H9 (cell line): ENCODE measurements at regions not wholly inside any gene's neighbourhood (a gene's known extent, or its start where the extent isn't known, plus 50 kb on each side); places are given as distances from the start of the nearest gene placed in this dataset.

ENCODE experiments used
- DNase-seq: peaks from one replicate; pipeline ENCODE4 v3.0.0-alpha.2; 2017
- H2AFZ ChIP-seq: one replicate; pipeline ENCODE4 v1.6.1; 2013; ENCODE audit warnings: mild to moderate bottlenecking, low read length, control low read depth, moderate library complexity
- H2AK5ac ChIP-seq: 2 replicates; pipeline ENCODE4 v1.6.1; 2013; ENCODE audit warnings: low read length, control low read depth, mixed read lengths; ENCODE audit not compliant: insufficient read length
- H2BK120ac ChIP-seq: one replicate; pipeline ENCODE4 v1.6.1; 2013; ENCODE audit warnings: low read depth, mild to moderate bottlenecking, low read length, control low read depth, inconsistent platforms; ENCODE audit not compliant: poor library complexity, severe bottlenecking
- H2BK12ac ChIP-seq: 2 replicates; pipeline ENCODE4 v1.6.1; 2013; ENCODE audit warnings: low read length, control low read depth, mixed read lengths, low read depth; ENCODE audit not compliant: insufficient read length
- H2BK15ac ChIP-seq: 2 replicates; pipeline ENCODE4 v1.6.1; 2013; ENCODE audit warnings: low read depth, low read length, control low read depth
- H2BK20ac ChIP-seq: one replicate; pipeline ENCODE4 v1.6.1; 2013; ENCODE audit warnings: low read depth, mild to moderate bottlenecking, low read length, control low read depth, inconsistent platforms; ENCODE audit not compliant: poor library complexity, severe bottlenecking
- H2BK5ac ChIP-seq: 2 replicates; pipeline ENCODE4 v1.6.1; 2013; ENCODE audit warnings: low read length, control low read depth, mixed read lengths; ENCODE audit not compliant: insufficient read length
- H3K14ac ChIP-seq: 2 replicates; pipeline ENCODE4 v1.6.1; 2013; ENCODE audit warnings: low read length, control low read depth; ENCODE audit not compliant: insufficient read depth
- H3K18ac ChIP-seq: 2 replicates; pipeline ENCODE4 v1.6.1; 2013; ENCODE audit warnings: low read depth, mild to moderate bottlenecking, mixed read lengths, low read length, control low read depth; ENCODE audit not compliant: insufficient read length
- H3K23ac ChIP-seq: 2 replicates; pipeline ENCODE4 v1.6.1; 2013; ENCODE audit warnings: low read length, control low read depth, mixed read lengths, low read depth; ENCODE audit not compliant: insufficient read length
- H3K23me2 ChIP-seq: 2 replicates; pipeline ENCODE4 v1.6.1; 2013; ENCODE audit warnings: low read depth, mild to moderate bottlenecking, mixed read lengths, low read length, control low read depth; ENCODE audit not compliant: insufficient read length, poor library complexity, severe bottlenecking
- H3K27ac ChIP-seq: 2 replicates; pipeline ENCODE4 v1.5.1; 2013; ENCODE audit warnings: low read length, control low read depth, mixed read lengths, low read depth; ENCODE audit not compliant: insufficient read length
- H3K27me3 ChIP-seq: 2 replicates; pipeline ENCODE4 v1.6.1; 2013; ENCODE audit warnings: low read length, control low read depth, inconsistent platforms; ENCODE audit not compliant: insufficient read depth
- H3K4ac ChIP-seq: 2 replicates; pipeline ENCODE4 v1.6.1; 2013; ENCODE audit warnings: low read depth, mild to moderate bottlenecking, control low read depth, inconsistent platforms, low read length, moderate library complexity
- H3K4me1 ChIP-seq: 2 replicates; pipeline ENCODE4 v1.6.1; 2013; ENCODE audit warnings: low read length, control low read depth, inconsistent platforms; ENCODE audit not compliant: insufficient read depth
- H3K4me2 ChIP-seq: 2 replicates; pipeline ENCODE4 v1.6.1; 2013; ENCODE audit warnings: low read length, control low read depth, mixed read lengths; ENCODE audit not compliant: insufficient read length, insufficient read depth
- H3K56ac ChIP-seq: 2 replicates; pipeline ENCODE4 v1.6.1; 2013; ENCODE audit warnings: low read depth, mild to moderate bottlenecking, mixed read lengths, low read length, control low read depth; ENCODE audit not compliant: insufficient read length
- H3K79me1 ChIP-seq: 2 replicates; pipeline ENCODE4 v1.6.1; 2013; ENCODE audit warnings: low read depth, mild to moderate bottlenecking, moderate library complexity, low read length, control low read depth, inconsistent platforms; ENCODE audit not compliant: insufficient read depth, poor library complexity, severe bottlenecking
- H3K79me2 ChIP-seq: 2 replicates; pipeline ENCODE4 v1.6.1; 2013; ENCODE audit warnings: low read length, control low read depth, inconsistent platforms; ENCODE audit not compliant: insufficient read depth
- H3K9ac ChIP-seq: 2 replicates; pipeline ENCODE4 v1.6.1; 2013; ENCODE audit warnings: low read length, control low read depth, mixed read lengths; ENCODE audit not compliant: insufficient read length; ENCODE audit errors: extremely low read depth
- H3K9me3 ChIP-seq: one replicate; pipeline ENCODE4 v1.6.1; 2013; ENCODE audit warnings: low read depth, low read length, inconsistent platforms; ENCODE audit not compliant: control insufficient read depth
- H3T11ph ChIP-seq: one replicate; pipeline ENCODE4 v1.6.1; 2013; ENCODE audit warnings: mild to moderate bottlenecking, low read length, control low read depth, inconsistent platforms
- H4K20me1 ChIP-seq: one replicate; pipeline ENCODE4 v1.6.1; 2013; ENCODE audit not compliant: control insufficient read depth, insufficient read length, insufficient read depth
- H4K5ac ChIP-seq: 2 replicates; pipeline ENCODE4 v1.6.1; 2013; ENCODE audit warnings: low read depth, mild to moderate bottlenecking, mixed read lengths, low read length, control low read depth; ENCODE audit not compliant: insufficient read length
- H4K8ac ChIP-seq: replicated peaks from 2 replicates; pipeline ENCODE4 v1.6.1; 2013; ENCODE audit warnings: low read length, control low read depth, mixed read lengths, low read depth; ENCODE audit not compliant: insufficient read length
- H4K91ac ChIP-seq: 2 replicates; pipeline ENCODE4 v1.6.1; 2013; ENCODE audit warnings: low read depth, mild to moderate bottlenecking, moderate library complexity, mixed read lengths, low read length, control low read depth; ENCODE audit not compliant: insufficient read length
- H3K27ac Mint-ChIP-seq, 3 experiments: 2 replicates in 2 of 3; 3 replicates in 1 of 3; pipeline ENCODE4 v1.8.0; 2020 to 2021; ENCODE audit warnings: mixed read lengths in 3 of 3, mild to moderate bottlenecking in 1 of 3, moderate library complexity in 1 of 3
- H3K27me3 Mint-ChIP-seq: 2 replicates; pipeline ENCODE4 v1.8.0; 2021; ENCODE audit warnings: low read depth, mild to moderate bottlenecking, moderate library complexity, mixed read lengths
- H3K36me3 Mint-ChIP-seq, 3 experiments: 2 replicates in 2 of 3; 3 replicates in 1 of 3; pipeline ENCODE4 v1.8.0; 2020 to 2021; ENCODE audit warnings: low read depth in 3 of 3, mixed read lengths in 3 of 3; ENCODE audit not compliant: insufficient read depth in 1 of 3
- H3K4me1 Mint-ChIP-seq, 2 experiments: 2 replicates each; pipeline ENCODE4 v1.8.0; 2020; ENCODE audit warnings: mixed read lengths in 2 of 2
- H3K4me3 Mint-ChIP-seq, 2 experiments: 2 replicates in 1 of 2; 3 replicates in 1 of 2; pipeline ENCODE4 v1.8.0; 2020 to 2021; ENCODE audit warnings: mild to moderate bottlenecking in 2 of 2, mixed read lengths in 2 of 2, moderate library complexity in 1 of 2
- H3K9me3 Mint-ChIP-seq, 2 experiments: 2 replicates in 1 of 2; 3 replicates in 1 of 2; pipeline ENCODE4 v1.8.0; 2020; ENCODE audit warnings: mild to moderate bottlenecking in 2 of 2, mixed read lengths in 2 of 2, moderate library complexity in 1 of 2
- WGBS: extraction: QIAGEN DNeasy Blood & Tissue Kit; methylation state at CpG from one replicate; pipeline ENCODE4 v1.1.7; 2013; ENCODE audit warnings: missing lambda C conversion rate, low lambda C conversion rate, mixed read lengths; ENCODE audit not compliant: insufficient read length; ENCODE audit errors: extremely low coverage; 5-methylcytosine and 5-hydroxymethylcytosine counted together
- TF ChIP-seq, protein P1 (sequence below): fragments of 200-600 bp; sonication (generic); conservative IDR thresholded peaks from 3 replicates; pipeline ENCODE4 v1.8.0; 2021; ENCODE audit warnings: antibody characterized with exemption, mild to moderate bottlenecking

DNA sequence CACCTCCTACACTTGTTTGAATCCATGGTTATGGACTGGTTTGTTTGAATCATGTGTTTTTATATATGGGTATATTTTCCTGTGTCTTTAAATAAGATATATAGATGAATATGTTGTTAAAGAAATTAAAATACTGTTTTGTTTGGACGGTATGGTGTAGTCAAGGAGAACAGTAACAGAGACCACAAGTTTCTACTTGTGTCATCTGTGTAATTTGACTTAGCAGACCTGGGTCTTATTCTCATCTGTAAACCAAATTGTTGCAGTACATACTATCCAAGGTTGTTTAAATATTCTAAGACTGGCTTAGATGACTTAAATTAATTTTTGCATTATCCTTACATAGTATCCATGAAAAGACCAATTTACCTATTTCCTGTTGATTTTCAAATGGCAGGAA lies 361.1 kb upstream of the SLITRK1 start:
- H4K8ac ChIP-seq, result no peak overlapping the region
- Mint-ChIP-seq H3K4me3 (no peak overlapping the region), H3K27ac (no peak overlapping the region), H3K4me1 (no peaks in the 10 kb centered on the region), H3K27me3 (no peaks in the 10 kb centered on the region), H3K9me3 (peaks cover 2 to 4% of the 10 kb centered on the region in 2 experiments; a peak in 3 of 5 replicates), H3K36me3 (no peaks in the 10 kb centered on the region)
- no peaks in the 10 kb centered on the region for H3K79me1 ChIP-seq
- no peaks in the 10 kb centered on the region for H3K4me1 ChIP-seq
- no peak overlapping the region for H3T11ph ChIP-seq
- no peaks in the 10 kb centered on the region for H3K23me2 ChIP-seq
- no peak overlapping the region for H2BK12ac ChIP-seq
- no peak overlapping the region for H3K9ac ChIP-seq
- DNase-seq, result no peak
- H3K27ac ChIP-seq, result no peak overlapping the region
- no peak overlapping the region for H3K23ac ChIP-seq
- H2BK15ac ChIP-seq, result no peak overlapping the region
- H3K27me3 ChIP-seq, result no peaks in the 10 kb centered on the region
- no peak overlapping the region for H2BK120ac ChIP-seq
- 100% methylated on average over 1 of the region's 1 CpG for WGBS
- H4K91ac ChIP-seq, result no peak overlapping the region
- no peak overlapping the region for H2BK5ac ChIP-seq
- no peaks in the 10 kb centered on the region for H4K20me1 ChIP-seq
- no peak overlapping the region for H3K4ac ChIP-seq
- no peak overlapping the region for H3K18ac ChIP-seq
- H3K79me2 ChIP-seq, result no peaks in the 10 kb centered on the region
- TF ChIP-seq, protein P1, sequence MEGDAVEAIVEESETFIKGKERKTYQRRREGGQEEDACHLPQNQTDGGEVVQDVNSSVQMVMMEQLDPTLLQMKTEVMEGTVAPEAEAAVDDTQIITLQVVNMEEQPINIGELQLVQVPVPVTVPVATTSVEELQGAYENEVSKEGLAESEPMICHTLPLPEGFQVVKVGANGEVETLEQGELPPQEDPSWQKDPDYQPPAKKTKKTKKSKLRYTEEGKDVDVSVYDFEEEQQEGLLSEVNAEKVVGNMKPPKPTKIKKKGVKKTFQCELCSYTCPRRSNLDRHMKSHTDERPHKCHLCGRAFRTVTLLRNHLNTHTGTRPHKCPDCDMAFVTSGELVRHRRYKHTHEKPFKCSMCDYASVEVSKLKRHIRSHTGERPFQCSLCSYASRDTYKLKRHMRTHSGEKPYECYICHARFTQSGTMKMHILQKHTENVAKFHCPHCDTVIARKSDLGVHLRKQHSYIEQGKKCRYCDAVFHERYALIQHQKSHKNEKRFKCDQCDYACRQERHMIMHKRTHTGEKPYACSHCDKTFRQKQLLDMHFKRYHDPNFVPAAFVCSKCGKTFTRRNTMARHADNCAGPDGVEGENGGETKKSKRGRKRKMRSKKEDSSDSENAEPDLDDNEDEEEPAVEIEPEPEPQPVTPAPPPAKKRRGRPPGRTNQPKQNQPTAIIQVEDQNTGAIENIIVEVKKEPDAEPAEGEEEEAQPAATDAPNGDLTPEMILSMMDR, result no peak
- H3K4me2 ChIP-seq, result no peak overlapping the region
- H3K9me3 ChIP-seq, result no peaks in the 10 kb centered on the region
- H4K5ac ChIP-seq, result no peak overlapping the region
- no peak overlapping the region for H2BK20ac ChIP-seq
- H2AK5ac ChIP-seq, result no peak overlapping the region
- H2AFZ ChIP-seq, result no peak overlapping the region
- no peak overlapping the region for H3K56ac ChIP-seq
- no peak overlapping the region for H3K14ac ChIP-seq
